HG03139 (cell line): ENCODE measurements at regions not wholly inside any gene's neighbourhood (a gene's known extent, or its start where the extent isn't known, plus 50 kb on each side); places are given as distances from the start of the nearest gene placed in this dataset.

ENCODE experiments used
- ATAC-seq: cut with Tn5 transposase; IDR thresholded peaks from one replicate; pipeline ENCODE4 v1.9.1; 2021; ENCODE audit not compliant: unreplicated experiment

DNA sequence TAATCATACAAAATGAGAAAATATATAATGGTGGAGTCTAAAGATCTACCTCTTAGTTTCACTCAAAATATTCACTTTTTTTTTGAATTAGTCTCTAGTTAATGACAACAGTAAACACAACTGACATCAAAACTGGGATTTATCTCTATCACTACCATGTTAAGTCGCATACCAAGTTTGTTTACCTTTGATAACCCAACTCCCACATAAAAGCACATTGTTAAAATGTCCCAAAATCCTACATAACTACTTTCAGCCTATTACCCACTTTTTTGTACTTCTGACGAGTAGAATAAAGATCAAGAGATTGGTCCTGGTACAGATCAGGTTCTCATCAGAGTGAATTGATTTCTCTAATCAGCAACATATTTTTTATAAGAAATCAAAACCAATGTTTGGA, 518.5 kb downstream of the EPHA3 start:
- ATAC-seq = no peak

DNA sequence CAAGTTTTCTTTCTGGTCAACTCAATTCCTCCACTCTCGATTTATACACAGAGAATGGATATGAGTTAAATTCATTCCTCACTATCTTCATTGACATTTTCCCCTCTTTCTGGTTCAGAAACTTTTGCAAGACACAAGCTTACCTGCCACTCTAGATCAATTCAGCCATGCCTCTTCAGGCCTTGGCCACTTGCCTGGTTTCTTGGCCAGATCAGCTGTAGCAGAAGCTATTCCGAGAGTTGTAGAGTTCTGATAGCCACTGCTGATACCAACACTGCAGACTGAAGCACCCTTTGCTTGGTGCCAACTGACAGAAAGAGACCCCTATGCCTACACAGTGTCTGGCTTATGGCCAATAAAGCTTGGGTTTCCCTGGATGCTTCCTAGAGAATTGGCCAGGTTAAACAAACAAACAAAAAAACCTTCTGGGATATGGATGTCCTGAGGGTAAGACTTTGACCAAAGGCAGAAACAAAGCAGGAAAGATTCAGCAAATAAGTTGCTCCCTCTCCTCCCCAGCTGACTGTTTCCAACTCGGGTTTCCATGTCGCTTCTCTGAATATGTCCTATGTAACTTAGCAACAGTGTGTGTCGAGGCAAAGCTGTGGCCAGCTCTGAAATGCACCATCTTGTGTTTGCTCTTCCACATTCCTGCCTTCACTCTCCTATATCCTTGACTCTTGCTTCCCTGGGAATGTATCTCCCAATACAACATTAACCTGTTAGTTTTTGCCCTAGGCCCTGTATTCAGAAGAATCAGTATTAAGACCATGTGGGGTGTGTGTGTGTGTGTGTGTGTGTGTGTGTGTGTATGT, 521.6 kb downstream of the EPHA3 start:
- no peak for ATAC-seq

DNA sequence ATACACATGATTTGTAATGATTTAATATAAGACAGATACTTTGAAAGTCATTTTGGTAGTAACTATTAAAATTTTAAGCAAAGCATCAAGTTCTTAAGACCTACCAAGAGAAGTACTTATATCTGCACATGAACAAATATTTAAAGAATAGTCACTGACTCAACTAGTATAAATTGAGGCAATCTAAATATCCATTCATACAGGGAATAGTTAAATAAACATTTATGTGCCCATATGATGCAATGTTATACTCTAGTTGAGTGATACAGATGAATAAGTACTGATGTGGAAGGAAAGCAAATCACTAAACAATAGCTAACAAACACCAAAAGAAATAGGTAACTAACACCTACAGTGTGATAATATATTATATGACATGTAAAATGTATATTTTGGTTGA, 527.7 kb downstream of the EPHA3 start:
- ATAC-seq = no peak

DNA sequence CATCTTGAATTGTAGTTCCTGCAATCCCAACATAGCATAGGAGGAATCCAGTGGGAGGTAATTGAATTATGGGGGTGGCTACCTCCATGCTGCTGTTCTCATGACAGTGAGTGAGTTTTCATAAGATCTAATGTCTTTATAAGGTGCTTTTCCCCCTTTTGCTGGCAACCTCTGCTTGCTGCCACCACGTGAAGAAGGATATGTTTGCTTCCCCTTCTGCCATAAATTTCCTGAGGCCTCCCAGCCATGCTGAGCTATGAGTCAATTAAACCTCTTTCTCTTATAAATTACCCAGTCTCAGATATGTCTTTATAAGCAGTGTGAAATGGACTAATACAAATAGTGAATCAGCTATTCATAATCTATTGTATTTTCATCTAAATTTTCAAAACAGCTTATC, 537.3 kb downstream of the EPHA3 start:
- no peak for ATAC-seq

DNA sequence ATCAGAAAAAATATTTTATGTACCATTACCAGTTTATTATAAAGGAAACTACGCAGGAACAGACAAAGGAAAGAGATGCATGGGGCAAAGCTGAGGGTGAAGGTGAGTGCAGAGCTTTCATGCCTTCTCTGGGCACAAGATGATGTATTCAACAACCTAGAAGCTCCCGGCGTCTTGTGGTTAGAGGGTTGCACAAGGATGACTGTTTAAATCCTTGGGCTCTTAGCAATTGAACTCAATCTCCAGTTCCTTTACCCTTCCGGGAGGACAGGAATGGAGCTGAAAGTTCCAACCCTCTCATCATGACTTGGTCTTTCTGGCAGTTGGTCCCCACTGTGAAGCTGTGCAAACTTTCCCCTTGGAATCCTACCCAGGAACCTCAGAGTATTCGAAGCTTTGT, 542.0 kb downstream of the EPHA3 start:
- no peak for ATAC-seq

DNA sequence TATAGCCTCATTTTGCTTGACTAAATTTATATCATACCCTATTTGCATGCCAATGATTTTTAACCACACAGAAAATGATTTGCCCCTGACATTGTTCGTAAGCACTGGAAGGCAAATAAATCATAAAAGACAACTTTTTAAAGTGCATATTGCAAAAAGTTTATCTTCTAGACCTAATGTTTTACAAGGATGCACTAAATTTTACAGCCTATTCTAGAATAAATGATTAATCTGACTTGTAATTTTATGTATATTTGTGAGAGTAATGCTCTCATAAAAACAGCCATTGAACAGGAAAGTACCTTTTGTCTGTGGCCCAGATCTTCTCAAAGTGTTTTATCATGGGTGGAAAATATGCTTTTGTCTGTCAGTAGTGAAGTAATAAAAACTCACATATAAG, 546.6 kb downstream of the EPHA3 start:
- ATAC-seq = no peak

DNA sequence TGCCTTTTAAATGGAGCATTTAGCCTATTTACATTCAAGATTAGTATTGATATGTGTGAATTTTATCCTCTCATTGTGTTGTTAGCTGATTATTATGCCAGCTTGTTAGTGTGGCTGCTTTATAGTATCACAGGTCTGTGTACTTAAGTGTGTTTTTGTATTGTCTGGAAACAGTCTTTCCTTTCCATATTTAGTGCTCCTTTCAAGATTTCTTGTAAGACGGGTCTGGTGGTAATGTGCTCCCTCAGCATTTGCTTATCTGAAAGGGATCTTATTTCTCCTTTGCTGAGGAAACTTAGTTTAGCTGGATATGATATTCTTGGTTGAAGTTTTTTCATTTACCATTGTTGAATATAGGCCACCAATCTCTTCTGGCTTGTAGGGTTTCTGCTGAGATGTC, 549.0 kb downstream of the EPHA3 start:
- no peak for ATAC-seq

DNA sequence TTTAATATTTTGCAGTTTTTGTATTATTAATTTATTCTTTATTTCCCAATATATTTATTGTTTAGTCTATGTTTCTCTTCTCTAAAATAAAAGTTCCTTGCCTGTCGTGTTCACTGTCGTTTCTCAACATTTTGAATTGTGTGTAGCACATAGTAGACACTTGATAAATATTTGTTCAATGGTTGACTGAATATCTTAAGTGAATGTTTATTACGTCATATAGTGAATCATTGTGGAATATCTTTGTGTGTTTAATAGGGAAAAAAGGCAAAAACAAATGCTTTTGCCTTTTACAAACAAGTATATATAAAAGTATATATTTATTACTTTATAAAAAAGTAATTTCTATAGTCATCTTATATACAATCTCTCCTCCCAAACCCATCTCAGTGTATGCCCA, 572.3 kb downstream of the EPHA3 start:
- no peak for ATAC-seq

DNA sequence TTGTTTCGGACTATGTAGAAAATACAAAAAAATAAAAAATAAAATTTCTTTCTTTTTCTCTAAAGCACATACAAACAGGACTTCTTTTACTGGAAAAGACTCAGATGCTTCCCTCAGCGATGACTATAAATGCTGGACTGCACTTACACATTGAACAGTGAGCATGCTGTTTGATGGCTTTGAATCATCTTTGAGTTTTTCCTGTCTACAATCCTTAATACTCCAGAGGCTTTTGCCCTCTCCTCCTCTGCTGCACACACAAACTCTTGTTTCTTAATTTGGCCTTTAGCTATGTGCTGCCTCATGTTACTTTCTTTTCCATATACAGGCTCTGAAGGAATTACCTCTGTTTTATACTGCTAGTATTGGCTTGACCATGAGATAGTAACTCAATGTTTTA, 575.1 kb downstream of the EPHA3 start:
- ATAC-seq = no peak

DNA sequence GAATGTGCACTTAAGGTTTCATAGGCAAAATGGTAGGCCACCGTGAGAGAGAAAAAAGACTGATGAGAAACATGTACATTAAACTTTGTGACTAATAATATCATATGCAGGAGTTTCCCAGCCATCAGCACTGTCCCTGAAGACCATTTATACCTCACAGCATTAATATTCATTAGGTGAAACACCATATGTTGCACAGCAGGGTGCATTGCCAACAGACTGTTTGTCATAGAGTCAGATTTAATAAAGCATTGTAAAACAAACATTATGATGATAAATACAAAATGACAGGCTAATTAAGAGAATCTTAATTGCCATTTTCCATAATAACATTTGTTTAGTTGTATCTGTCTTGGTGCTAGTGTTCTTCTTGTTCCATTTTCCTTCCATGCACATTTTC, 578.3 kb downstream of the EPHA3 start:
- ATAC-seq = no peak

DNA sequence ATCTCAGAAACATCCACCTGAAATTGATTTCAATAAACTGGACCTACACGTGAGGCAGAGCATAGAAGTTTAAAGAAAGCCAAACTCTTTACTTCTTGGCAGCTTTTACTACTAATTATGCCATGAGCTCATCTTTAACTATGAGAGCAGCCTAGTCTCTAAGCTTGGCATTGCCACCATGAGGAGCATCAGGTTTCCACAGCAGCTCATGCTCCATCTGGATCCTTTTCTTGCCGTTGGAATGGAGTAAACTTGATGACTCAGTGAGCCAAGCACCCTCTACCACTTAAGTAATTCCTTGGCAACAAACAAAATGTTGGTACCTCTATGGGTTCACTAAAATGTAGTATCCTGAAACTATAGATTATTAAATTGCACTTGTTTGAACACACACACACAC, 583.2 kb downstream of the EPHA3 start:
- no peak for ATAC-seq

DNA sequence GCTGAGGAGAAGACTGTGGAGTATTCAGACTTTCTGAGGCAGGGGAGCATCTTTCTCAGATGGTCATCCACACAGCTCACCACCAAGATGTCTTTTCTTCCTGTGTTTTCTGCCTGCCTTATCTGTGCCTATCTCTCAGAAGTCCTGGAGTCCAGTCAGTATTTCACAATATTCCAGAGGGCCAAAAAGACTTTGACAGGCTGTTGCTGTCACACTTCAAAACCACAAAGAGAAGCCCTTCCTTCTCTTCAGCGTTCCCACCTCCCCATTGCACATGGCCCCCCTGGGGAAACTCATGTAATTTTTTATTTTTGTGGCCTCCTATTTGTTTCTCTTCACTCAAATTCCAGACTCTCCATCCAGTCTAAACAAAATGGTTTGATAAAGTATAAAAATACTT, 585.2 kb downstream of the EPHA3 start:
- no peak for ATAC-seq

DNA sequence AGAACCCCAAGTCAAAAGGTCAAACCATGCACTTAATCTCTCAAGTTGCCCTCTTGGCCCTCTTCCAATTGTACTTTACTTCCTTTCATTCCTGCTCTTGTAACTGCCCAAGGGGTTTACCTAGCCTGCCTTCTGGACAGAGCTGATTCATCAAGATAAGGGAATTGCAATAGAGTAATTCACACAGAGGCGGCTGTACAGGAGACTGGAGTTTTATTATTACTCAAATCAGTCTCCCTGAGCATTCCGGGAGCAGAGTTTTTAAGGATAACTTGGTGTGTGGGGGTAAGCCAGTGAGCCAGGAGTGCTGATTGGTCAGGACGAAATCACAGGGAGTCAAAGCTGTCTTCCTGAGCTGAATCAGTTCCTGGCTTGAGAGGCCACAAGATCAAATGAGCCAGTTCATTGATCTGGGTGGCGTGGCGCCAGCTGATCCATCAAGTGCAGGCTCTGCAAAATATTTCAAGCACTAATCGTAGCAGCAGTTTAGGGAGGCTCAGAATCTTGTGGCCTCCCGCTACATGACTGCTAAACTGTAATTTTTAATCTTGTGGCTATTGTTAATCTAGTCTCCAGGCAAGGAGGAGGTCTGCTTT, 590.0 kb downstream of the EPHA3 start:
- ATAC-seq = no peak

DNA sequence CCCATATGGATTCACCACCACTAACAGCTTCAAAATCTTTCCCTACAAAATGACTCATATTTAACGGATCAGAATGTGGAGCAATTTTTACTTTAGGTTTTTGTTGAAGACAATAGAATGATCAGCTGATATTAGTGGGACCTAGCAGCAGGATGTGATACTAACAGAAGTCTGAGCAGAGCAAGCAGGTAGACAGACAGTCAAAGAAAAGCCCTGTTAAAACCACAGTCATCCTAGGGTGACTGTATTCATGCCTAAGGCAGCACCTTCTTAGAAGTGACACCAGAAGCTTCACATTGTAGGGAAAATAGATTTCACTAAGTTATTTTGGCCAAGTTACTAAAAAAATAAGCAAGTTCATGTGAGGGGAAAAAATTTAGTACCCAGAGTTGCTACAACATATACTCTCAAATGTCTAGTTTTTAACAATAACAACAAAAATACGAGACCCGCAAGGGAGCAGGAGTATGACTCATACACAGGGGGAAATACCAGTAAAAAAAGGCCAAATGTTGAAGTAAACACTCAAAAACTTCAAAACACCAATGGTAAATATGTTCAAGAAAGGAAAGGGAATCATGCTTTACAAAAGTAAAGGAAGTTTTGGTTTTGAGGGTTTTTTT, 590.9 kb downstream of the EPHA3 start:
- no peak for ATAC-seq

DNA sequence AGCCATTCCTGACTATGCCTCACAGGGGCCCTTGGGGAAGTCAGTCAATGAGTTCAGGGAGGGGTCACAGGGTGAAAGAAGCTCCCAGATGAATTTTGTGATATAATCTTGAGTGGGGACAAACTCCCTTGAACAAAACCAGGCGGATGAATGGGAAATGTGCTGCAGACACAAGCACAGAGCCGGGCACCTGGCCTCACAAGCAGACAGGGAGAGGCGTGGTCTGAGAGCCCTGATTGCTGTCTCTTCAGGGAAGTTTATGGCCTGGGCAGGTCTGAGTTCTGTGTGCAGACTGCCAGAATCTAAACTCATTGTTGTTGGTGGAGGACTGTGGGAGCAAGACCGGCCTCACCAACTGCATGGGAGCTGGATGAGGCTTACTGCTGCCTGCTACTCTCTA, 591.8 kb downstream of the EPHA3 start:
- ATAC-seq = no peak

DNA sequence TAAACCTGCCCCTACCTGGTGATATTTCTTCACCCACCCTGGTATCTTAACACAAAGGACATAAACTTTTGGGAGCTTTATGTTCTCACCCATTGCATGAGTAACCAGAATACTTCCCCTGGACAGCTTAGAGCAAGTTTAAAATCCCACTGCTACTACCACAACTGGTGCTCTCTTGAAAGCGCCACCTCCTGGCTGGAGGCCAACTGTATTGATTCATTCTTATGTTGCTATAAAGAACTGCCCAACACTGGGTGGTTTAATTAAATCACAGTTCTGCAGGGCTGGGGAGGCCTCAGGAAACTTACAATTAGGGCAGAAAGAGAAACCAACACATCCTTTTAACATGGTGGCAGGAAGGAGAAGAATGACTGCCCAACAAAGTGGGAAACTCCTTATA, 592.4 kb downstream of the EPHA3 start:
- ATAC-seq = no peak

DNA sequence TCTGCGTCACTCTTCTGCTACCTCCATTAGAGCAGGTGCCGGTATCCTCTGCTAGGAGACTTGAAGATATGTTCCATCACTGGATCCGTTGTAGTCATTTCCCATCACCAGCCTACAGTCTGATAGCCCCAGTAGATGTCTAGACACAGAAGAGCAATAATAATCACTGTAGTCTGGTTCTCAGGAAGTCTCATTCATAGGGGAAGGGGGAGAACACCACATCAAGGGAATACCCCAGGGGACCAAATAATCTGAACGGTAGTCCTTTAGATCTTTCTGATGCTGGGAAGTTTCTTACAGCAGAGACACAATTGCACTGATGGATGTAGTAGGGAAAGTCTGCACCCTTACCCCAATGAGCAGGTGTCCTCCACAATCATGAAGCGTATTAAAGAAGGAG, 595.0 kb downstream of the EPHA3 start:
- no peak for ATAC-seq

DNA sequence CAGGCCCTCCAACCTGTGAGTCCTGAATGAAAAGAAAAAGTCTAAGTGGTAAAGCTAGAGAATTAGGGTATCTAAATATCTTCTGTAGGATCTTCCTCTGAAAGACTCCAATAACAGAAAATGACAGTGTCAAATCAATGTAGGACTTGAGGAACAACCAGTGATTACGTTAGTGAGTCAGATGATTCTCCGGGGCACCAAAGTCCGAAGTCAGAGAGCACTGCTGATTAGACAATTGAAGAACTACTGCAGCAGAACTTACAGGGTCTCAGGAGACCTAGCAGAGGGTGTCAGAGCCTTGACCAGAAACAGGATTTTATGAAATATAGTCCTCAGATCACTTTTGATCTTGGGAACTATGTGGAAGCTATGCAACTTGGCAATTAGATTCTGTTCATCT, 605.8 kb downstream of the EPHA3 start:
- no peak for ATAC-seq

DNA sequence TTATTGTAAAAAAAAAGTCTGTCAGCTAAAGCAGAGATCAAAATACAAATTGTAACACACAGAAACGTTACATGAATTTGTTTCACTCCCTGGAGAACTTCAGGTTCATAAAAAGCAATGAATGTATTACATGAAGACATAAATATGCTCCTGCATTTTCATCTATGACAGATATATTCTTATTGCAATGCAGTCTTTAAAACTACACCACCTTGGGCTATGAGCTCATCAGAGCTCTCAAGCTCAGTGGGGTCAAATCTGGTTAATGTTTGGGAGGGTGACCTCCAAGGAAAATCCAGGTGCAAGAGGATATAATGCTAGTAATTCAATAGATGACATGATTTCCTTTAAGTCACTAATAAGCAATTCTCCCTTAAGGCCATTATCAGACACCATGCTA, 606.8 kb downstream of the EPHA3 start:
- no peak for ATAC-seq

DNA sequence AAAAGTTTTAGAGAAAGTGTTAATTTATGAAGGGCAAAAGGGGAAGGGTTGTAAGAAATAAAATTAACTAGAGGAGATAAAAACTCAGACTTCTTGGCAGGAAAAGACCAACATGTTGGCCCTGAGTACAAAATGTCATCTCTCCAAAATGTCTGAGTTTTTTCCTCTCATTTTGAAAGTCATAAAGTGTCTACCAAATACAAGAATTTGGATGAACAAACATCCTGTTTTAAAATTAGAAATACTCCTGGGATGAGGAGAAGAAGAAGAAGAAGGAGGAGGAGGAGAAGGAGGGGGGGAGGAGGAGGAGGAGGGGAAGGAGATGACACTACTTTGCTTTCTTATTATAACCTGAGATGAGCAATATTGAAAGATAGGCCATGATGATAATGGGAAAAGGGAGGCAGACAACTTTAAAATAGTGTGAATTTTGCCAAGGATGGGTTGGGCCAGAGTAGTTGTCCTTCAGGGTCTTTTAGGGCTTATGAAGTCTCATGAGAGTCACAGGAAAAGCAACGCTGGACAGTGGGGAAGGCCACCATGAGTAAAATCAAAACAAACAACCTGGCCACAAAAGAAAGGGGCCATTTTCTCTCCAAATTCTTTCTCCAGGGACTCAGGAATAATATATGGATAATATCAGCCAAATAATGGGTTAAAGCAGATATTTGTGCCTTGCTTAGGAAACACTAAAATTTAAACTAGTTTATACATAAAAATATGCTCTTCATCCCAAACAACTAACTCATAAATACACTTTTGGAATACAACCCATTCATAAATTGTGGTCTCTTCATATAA, 632.9 kb downstream of the EPHA3 start:
- no peak for ATAC-seq

DNA sequence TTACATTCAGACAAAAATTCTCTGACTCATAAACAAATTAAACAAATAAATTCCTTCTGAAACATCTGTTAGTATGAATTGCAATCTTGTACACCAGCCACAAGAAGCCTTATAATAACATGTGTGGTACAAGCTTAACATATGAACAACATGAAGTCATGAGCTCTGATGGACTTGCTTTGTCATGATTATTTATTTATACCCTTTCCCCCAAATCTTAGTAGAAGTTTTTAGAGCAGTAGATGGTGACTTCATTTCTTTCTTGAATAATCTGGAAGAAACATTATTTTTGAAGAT, 633.4 kb downstream of the EPHA3 start:
- ATAC-seq = no peak

DNA sequence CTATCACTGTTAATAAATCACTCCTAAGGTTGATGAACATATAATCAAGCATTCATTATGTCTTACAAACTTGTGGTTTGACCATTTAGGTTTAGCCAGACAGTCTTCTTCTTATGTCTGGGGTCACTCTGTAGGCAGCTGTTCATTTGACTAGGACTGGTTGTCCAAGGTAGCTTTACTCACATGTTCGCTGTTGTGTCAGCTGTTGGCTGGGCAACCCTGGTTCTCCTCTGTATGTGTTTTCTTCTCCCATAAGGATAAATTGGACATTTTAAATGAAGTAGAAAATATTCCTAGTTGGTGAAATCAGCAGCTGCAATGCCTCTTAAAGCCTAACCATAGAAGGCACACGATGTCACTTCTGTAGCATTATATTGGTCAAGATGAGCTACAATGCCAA, 635.1 kb downstream of the EPHA3 start:
- no peak for ATAC-seq
